ENCODE measurements at regions not wholly inside any gene's neighbourhood (a gene's known extent, or its start where the extent isn't known, plus 50 kb on each side); places are given as distances from the start of the nearest gene placed in this dataset.
A peak's percentile ranks its signal among the peaks of the same experiment; 100 is the strongest.

- H3K27ac ChIP-seq = no peak overlapping the region
- no peaks in the 10 kb centered on the region for H3K9me3 Mint-ChIP-seq
- H3K4me3 Mint-ChIP-seq = no peak overlapping the region
- peaks cover 9% of the 10 kb centered on the region for H3K4me1 ChIP-seq
- no peak overlapping the region for H3K4me3 ChIP-seq
- H3K36me3 ChIP-seq = no peaks in the 10 kb centered on the region
- H3K27ac Mint-ChIP-seq = no peak overlapping the region
- no peaks in the 10 kb centered on the region for H3F3A ChIP-seq (ENCODE audit: low read depth)
- H3K79me2 ChIP-seq (ENCODE audit: low read depth) = no peaks in the 10 kb centered on the region
- H3K4me2 ChIP-seq = no peak overlapping the region
- no peak overlapping the region for H3K9ac ChIP-seq
- H2AFZ ChIP-seq (replicated peaks) = no peak overlapping the region
- peaks cover 3% of the 10 kb centered on the region for H3K27me3 Mint-ChIP-seq (ENCODE audit: insufficient read depth, low read depth)
- no peak for DNase-seq (ENCODE audit: low spot score)
- peaks cover 29% of the 10 kb centered on the region for H3K4me1 Mint-ChIP-seq
- no peaks in the 10 kb centered on the region for H3K9me3 ChIP-seq (ENCODE audit: low read depth)
- TF ChIP-seq CTCF (IDR thresholded peaks at IDR 0.05) (no peak), EZH2 (IDR thresholded peaks at IDR 0.05) (no peak), EZH2phosphoT487 (IDR thresholded peaks at IDR 0.05) (no peak)
- no peaks in the 10 kb centered on the region for H3K27me3 ChIP-seq
- H4K20me1 ChIP-seq (ENCODE audit: low read depth) = no peaks in the 10 kb centered on the region
- H3K36me3 Mint-ChIP-seq = no peaks in the 10 kb centered on the region
Observed at GRCh38 chr10:6741541-6741941, 161.5 kb upstream of the PRKCQ start.

- Mint-ChIP-seq H3K4me1 (peaks cover 34% of the 10 kb centered on the region), H3K4me3 (no peak overlapping the region), H3K36me3 (no peaks in the 10 kb centered on the region), H3K9me3 (no peaks in the 10 kb centered on the region), H3K27me3 (ENCODE audit: insufficient read depth, low read depth) (peaks cover 3% of the 10 kb centered on the region), H3K27ac (no peak overlapping the region)
- TF ChIP-seq EZH2 (IDR thresholded peaks at IDR 0.05) (no peak), CTCF (IDR thresholded peaks at IDR 0.05) (no peak), EZH2phosphoT487 (IDR thresholded peaks at IDR 0.05) (no peak)
- no peak overlapping the region for H3K4me2 ChIP-seq
- H4K20me1 ChIP-seq (ENCODE audit: low read depth) = no peaks in the 10 kb centered on the region
- H3K79me2 ChIP-seq (ENCODE audit: low read depth) = no peaks in the 10 kb centered on the region
- no peak for DNase-seq (ENCODE audit: low spot score)
- peaks cover 9% of the 10 kb centered on the region for H3K4me1 ChIP-seq
- H3K9me3 ChIP-seq (ENCODE audit: low read depth) = no peaks in the 10 kb centered on the region
- H3F3A ChIP-seq (ENCODE audit: low read depth) = no peaks in the 10 kb centered on the region
- H2AFZ ChIP-seq (replicated peaks) = no peak overlapping the region
- no peak overlapping the region for H3K9ac ChIP-seq
- no peak overlapping the region for H3K27ac ChIP-seq
- H3K4me3 ChIP-seq = no peak overlapping the region
- no peaks in the 10 kb centered on the region for H3K36me3 ChIP-seq
- no peaks in the 10 kb centered on the region for H3K27me3 ChIP-seq
Observed at GRCh38 chr10:6739530-6740174, 159.6 kb upstream of the PRKCQ start.

GRCh38 chr10:6738112-6738768 is 158.2 kb upstream of the PRKCQ start:
- no peak overlapping the region for H3K27ac ChIP-seq
- Mint-ChIP-seq H3K27ac (peak overlapping the region; percentile 81), H3K9me3 (no peaks in the 10 kb centered on the region), H3K4me3 (no peak overlapping the region), H3K36me3 (no peaks in the 10 kb centered on the region), H3K4me1 (peaks cover 41% of the 10 kb centered on the region), H3K27me3 (ENCODE audit: insufficient read depth, low read depth) (peaks cover 3% of the 10 kb centered on the region)
- H3K4me2 ChIP-seq = no peak overlapping the region
- no peak overlapping the region for H3K4me3 ChIP-seq
- no peak overlapping the region for H3K9ac ChIP-seq
- peak overlapping the region; percentile 79 for H2AFZ ChIP-seq (replicated peaks)
- H3K9me3 ChIP-seq (ENCODE audit: low read depth) = no peaks in the 10 kb centered on the region
- peaks cover 9% of the 10 kb centered on the region for H3K4me1 ChIP-seq
- DNase-seq (ENCODE audit: low spot score) = no peak
- H4K20me1 ChIP-seq (ENCODE audit: low read depth) = no peaks in the 10 kb centered on the region
- no peaks in the 10 kb centered on the region for H3F3A ChIP-seq (ENCODE audit: low read depth)
- TF ChIP-seq EZH2 (IDR thresholded peaks at IDR 0.05) (no peak), EZH2phosphoT487 (IDR thresholded peaks at IDR 0.05) (no peak), CTCF (IDR thresholded peaks at IDR 0.05) (no peak)
- H3K79me2 ChIP-seq (ENCODE audit: low read depth) = no peaks in the 10 kb centered on the region
- H3K27me3 ChIP-seq = no peaks in the 10 kb centered on the region
- H3K36me3 ChIP-seq = no peaks in the 10 kb centered on the region

Measured in neural progenitor cell (in vitro differentiated cells).